PFSK-1 (cell line): ENCODE measurements at regions not wholly inside any gene's neighbourhood (a gene's known extent, or its start where the extent isn't known, plus 50 kb on each side); places are given as distances from the start of the nearest gene placed in this dataset.

Source experiments
- POLR2AphosphoS5 ChIP-seq: IDR thresholded peaks from 2 replicates; pipeline ENCODE4 v1.6.1; 2012; ENCODE audit warnings: low read depth, mild to moderate bottlenecking, control low read depth, low read length, moderate library complexity
- SIN3A ChIP-seq: IDR thresholded peaks from 2 replicates; pipeline ENCODE4 v1.6.1; 2012; ENCODE audit warnings: mild to moderate bottlenecking, low read length, moderate library complexity, borderline replicate concordance; ENCODE audit not compliant: insufficient read depth
- TAF1 ChIP-seq: IDR thresholded peaks from 2 replicates; pipeline ENCODE4 v1.6.1; 2012; ENCODE audit warnings: low read length, control low read depth, borderline replicate concordance; ENCODE audit not compliant: insufficient read depth
- TF ChIP-seq, protein P1 (sequence below), 2 experiments: IDR thresholded peaks; 2 replicates each; pipeline versions ENCODE4 v1.6.1 to v1.8.0; 2011 to 2012; ENCODE audit warnings: low read depth in 2 of 2, low read length in 2 of 2, control low read depth in 1 of 2, inconsistent platforms in 1 of 2, mild to moderate bottlenecking in 1 of 2, moderate library complexity in 1 of 2; ENCODE audit not compliant: insufficient read depth in 1 of 2

DNA sequence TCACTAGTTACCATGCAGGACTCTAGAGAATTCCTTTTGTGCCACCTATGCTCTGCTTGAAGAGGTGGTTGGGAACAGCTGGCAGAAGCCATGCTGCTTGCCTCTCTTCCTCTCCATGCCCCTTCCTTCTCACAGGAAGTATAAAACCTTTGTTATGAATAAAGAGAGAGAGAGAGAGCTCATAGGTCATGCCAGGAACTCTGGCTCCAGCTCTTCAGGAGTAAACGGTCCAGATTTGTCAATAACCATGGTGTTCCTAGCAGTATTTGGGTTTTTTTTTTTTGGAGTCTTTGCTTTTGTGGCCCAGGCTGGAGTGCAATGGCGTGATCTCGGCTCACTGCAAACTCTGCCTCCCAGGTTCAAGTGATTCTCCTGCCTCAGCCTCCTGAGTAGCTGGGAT lies 97.7 kb upstream of the SLC4A7 start:
- TF ChIP-seq, protein P1, sequence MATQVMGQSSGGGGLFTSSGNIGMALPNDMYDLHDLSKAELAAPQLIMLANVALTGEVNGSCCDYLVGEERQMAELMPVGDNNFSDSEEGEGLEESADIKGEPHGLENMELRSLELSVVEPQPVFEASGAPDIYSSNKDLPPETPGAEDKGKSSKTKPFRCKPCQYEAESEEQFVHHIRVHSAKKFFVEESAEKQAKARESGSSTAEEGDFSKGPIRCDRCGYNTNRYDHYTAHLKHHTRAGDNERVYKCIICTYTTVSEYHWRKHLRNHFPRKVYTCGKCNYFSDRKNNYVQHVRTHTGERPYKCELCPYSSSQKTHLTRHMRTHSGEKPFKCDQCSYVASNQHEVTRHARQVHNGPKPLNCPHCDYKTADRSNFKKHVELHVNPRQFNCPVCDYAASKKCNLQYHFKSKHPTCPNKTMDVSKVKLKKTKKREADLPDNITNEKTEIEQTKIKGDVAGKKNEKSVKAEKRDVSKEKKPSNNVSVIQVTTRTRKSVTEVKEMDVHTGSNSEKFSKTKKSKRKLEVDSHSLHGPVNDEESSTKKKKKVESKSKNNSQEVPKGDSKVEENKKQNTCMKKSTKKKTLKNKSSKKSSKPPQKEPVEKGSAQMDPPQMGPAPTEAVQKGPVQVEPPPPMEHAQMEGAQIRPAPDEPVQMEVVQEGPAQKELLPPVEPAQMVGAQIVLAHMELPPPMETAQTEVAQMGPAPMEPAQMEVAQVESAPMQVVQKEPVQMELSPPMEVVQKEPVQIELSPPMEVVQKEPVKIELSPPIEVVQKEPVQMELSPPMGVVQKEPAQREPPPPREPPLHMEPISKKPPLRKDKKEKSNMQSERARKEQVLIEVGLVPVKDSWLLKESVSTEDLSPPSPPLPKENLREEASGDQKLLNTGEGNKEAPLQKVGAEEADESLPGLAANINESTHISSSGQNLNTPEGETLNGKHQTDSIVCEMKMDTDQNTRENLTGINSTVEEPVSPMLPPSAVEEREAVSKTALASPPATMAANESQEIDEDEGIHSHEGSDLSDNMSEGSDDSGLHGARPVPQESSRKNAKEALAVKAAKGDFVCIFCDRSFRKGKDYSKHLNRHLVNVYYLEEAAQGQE (IDR thresholded peaks at IDR 0.05; ENCODE audit: insufficient read depth in 1 of 2, low read depth in 2 of 2, low read length in 2 of 2): no peak
- no peak for TF ChIP-seq POLR2AphosphoS5
- TF ChIP-seq SIN3A: no peak
- TF ChIP-seq TAF1: no peak
